GM12873 (cell line): ENCODE measurements at regions not wholly inside any gene's neighbourhood (a gene's known extent, or its start where the extent isn't known, plus 50 kb on each side); places are given as distances from the start of the nearest gene placed in this dataset.

Source experiments
- TF ChIP-seq, protein P1 (sequence below): IDR thresholded peaks from 2 replicates; pipeline ENCODE4 v1.5.1; 2012; ENCODE audit warnings: low read depth, mild to moderate bottlenecking, moderate library complexity, low read length, control low read depth; ENCODE audit not compliant: insufficient read depth; ENCODE audit errors: missing control alignments

DNA sequence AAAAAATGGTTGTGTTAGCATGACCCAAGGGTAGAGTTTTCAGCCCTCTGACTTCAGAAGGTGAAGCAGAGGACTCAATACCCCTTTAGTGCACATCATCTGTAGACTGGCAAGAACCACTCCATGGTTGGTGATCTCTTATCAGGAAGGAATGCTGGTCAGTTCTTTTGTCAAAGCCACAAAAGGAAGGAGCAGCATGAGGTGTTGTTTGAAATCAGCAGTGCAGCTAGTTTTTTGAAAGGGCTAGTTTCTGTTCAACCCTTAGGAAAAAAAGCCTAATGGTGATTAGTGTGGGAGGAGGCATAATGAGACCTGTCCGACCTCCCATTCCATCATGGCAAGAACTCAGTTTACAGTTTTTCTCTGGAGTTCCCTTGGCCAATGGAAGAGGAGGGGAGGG lies 362.0 kb upstream of the CT83 start:
- TF ChIP-seq, protein P1, sequence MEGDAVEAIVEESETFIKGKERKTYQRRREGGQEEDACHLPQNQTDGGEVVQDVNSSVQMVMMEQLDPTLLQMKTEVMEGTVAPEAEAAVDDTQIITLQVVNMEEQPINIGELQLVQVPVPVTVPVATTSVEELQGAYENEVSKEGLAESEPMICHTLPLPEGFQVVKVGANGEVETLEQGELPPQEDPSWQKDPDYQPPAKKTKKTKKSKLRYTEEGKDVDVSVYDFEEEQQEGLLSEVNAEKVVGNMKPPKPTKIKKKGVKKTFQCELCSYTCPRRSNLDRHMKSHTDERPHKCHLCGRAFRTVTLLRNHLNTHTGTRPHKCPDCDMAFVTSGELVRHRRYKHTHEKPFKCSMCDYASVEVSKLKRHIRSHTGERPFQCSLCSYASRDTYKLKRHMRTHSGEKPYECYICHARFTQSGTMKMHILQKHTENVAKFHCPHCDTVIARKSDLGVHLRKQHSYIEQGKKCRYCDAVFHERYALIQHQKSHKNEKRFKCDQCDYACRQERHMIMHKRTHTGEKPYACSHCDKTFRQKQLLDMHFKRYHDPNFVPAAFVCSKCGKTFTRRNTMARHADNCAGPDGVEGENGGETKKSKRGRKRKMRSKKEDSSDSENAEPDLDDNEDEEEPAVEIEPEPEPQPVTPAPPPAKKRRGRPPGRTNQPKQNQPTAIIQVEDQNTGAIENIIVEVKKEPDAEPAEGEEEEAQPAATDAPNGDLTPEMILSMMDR: no peak

DNA sequence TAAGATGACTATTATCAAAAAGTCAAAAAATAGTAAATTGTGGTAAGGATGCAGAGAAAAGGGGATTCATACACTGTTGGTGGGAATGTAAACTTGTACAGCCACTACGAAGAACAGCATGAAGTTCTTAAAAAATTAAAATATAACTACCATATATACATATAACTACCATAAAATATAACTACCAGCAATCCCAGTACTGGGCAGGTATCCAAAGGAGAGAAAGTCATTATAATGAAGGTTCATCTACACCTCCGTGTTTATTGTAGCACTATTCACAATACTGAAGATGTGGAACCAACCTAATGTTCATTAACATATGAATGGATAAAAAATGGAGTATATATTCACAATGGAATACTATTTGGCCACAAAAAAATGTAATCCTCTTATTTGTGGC lies 360.9 kb upstream of the CT83 start:
- TF ChIP-seq, protein P1: no peak

DNA sequence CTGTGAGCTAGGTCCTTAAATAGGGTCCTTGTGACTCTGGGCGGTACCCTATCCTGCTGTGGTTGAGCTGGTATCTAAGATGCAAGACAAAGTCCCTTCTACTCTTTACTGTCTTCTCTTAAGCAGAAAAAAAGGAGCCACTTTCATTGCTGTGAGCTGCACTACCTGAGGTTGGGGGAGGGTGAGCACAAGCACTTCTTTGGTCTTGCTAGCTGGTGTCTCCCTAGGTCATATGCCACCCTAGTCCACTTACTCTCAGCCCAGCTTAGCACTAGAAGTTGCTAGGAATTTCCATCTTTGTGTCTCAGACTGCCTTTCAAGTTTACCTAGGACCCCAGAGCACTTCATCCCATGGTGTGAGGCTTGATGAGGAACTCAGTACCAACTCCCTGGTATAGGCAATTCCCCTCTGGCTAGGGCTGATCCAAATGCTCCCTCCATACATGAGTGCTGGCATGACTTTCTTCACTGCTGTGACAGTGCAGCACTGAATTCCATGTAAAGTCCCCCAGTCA lies 343.6 kb upstream of the CT83 start:
- TF ChIP-seq, protein P1: no peak

DNA sequence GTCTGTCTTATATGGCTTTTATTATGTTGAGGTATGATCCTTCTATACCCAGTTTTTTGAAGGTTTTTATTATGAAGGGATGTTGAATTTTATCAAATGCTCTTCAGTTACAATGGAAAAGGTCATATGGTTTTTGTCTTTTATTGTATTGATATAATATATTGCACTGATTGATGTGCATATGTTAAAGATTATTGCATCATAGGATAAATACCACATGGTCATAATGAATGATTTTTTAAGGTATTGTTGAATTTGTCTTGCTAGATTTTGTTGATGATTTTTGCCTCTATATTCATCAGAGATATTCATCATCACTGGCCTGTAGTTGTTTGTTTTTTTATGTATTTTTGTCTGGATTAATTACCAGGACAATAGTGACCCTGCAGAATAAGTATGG lies 339.2 kb upstream of the CT83 start:
- TF ChIP-seq, protein P1: no peak

DNA sequence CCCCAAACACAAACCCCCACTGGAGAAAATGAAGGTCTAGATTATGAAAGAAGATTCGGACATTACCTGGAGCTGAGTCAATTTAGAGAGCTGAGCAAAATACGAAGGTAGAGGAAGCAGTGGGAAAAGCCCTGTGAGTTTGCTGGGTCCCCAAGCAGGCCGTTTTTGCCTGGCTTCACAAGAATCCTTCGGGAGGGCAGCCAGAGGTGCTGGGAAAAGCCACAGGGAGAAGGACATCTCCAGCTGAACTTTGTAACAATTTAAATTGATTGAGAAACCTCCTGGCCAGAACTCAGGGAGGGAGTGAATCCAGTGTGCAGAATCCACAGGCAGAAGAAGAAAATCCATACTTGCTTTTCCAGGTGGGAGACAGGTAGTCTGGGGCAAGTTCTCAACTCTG lies 319.1 kb upstream of the CT83 start:
- TF ChIP-seq, protein P1: no peak

DNA sequence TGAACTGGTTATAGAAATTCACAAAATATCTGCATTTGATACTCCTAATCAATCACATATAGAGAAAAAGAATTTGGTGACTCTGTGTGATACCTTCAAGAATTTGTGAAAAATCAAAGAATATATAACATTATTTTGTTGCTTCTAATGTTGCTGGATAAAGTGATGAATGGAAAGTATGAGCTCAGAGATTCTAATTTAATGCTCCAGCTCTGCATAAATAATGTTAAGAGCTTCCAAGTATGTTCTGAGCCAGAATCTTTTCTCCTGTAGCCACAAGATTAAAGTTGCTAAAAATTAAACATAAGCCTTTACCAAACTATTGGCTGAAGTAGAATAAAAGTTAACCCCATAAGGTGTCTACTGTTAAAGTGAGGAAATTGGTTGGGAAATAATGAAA lies 294.7 kb upstream of the CT83 start:
- TF ChIP-seq, protein P1: no peak

DNA sequence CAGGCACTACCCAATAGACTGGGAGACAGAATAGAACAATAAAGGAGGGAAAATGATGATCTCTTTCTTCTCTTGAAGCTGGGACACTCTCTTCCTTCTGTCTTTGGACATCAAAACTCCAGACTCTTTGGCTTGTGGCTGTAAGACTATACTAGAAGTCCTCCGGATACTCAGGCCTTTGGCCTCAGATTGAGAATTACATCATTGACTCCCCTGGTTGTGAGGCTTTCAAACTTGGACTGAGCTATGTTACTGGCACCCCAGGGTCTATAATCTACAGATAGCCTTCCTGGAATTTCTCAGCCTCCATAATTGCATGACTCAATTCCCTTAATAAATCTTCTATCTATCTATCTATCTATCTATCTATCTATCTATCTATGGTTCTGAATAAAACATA lies 294.2 kb upstream of the CT83 start:
- TF ChIP-seq, protein P1: no peak
